IPS-15b (cell line): ENCODE measurements at regions not wholly inside any gene's neighbourhood (a gene's known extent, or its start where the extent isn't known, plus 50 kb on each side); places are given as distances from the start of the nearest gene placed in this dataset.

Experiments
- H3K27me3 ChIP-seq: one replicate; pipeline ENCODE4 v1.6.1; 2013; ENCODE audit warnings: low read length; ENCODE audit not compliant: control insufficient read depth, insufficient read depth
- H3K36me3 ChIP-seq: one replicate; pipeline ENCODE4 v1.6.1; 2013; ENCODE audit warnings: low read length; ENCODE audit not compliant: control insufficient read depth, insufficient read depth
- H3K4me1 ChIP-seq: one replicate; pipeline ENCODE4 v1.6.1; 2013; ENCODE audit warnings: mild to moderate bottlenecking, low read length; ENCODE audit not compliant: control insufficient read depth, insufficient read depth
- H3K4me3 ChIP-seq: one replicate; pipeline ENCODE4 v1.5.1; 2013; ENCODE audit warnings: low read depth, low read length
- H3K9ac ChIP-seq: one replicate; pipeline ENCODE4 v1.6.1; 2013; ENCODE audit warnings: low read depth, mild to moderate bottlenecking, low read length
- H3K9me3 ChIP-seq: one replicate; pipeline ENCODE4 v1.6.1; 2013; ENCODE audit warnings: mild to moderate bottlenecking, low read length; ENCODE audit not compliant: control insufficient read depth, insufficient read depth

GRCh38 chr3:127119693-127120464 lies 73.1 kb upstream of the PRR23E start:
- Histone ChIP-seq H3K4me3 (no peak overlapping the region), H3K4me1 (no peaks in the 10 kb centered on the region), H3K27me3 (no peaks in the 10 kb centered on the region), H3K36me3 (no peaks in the 10 kb centered on the region), H3K9ac (no peak overlapping the region), H3K9me3 (no peaks in the 10 kb centered on the region)

- Histone ChIP-seq H3K9ac (no peak overlapping the region), H3K4me1 (no peaks in the 10 kb centered on the region), H3K36me3 (no peaks in the 10 kb centered on the region), H3K27me3 (no peaks in the 10 kb centered on the region), H3K4me3 (no peak overlapping the region), H3K9me3 (no peaks in the 10 kb centered on the region)
Measured at GRCh38 chr3:127120851-127121647, 71.9 kb upstream of the PRR23E start.

- H3K4me3 ChIP-seq: no peak overlapping the region
- no peaks in the 10 kb centered on the region for H3K27me3 ChIP-seq
- no peaks in the 10 kb centered on the region for H3K4me1 ChIP-seq
- H3K9me3 ChIP-seq: no peaks in the 10 kb centered on the region
- H3K36me3 ChIP-seq: no peaks in the 10 kb centered on the region
- no peak overlapping the region for H3K9ac ChIP-seq
Measured at GRCh38 chr3:127121885-127122284, 71.0 kb upstream of the PRR23E start.

GRCh38 chr3:127123533-127123932 lies 69.4 kb upstream of the PRR23E start:
- Histone ChIP-seq H3K9ac (no peak overlapping the region), H3K4me1 (no peaks in the 10 kb centered on the region), H3K9me3 (no peaks in the 10 kb centered on the region), H3K4me3 (no peak overlapping the region), H3K27me3 (no peaks in the 10 kb centered on the region), H3K36me3 (no peaks in the 10 kb centered on the region)

- no peaks in the 10 kb centered on the region for H3K27me3 ChIP-seq
- H3K4me3 ChIP-seq: no peak overlapping the region
- H3K4me1 ChIP-seq: no peaks in the 10 kb centered on the region
- no peaks in the 10 kb centered on the region for H3K36me3 ChIP-seq
- H3K9ac ChIP-seq: no peak overlapping the region
- no peaks in the 10 kb centered on the region for H3K9me3 ChIP-seq
Measured at GRCh38 chr3:127124120-127124519, 68.8 kb upstream of the PRR23E start.

- H3K27me3 ChIP-seq: peaks cover 13% of the 10 kb centered on the region
- no peak overlapping the region for H3K9ac ChIP-seq
- peaks cover 11% of the 10 kb centered on the region for H3K4me1 ChIP-seq
- H3K36me3 ChIP-seq: no peaks in the 10 kb centered on the region
- H3K9me3 ChIP-seq: no peaks in the 10 kb centered on the region
- no peak overlapping the region for H3K4me3 ChIP-seq
Measured at GRCh38 chr3:127131424-127132170, 61.3 kb upstream of the PRR23E start.

GRCh38 chr3:127132876-127133275 lies 60.1 kb upstream of the PRR23E start:
- H3K9me3 ChIP-seq: no peaks in the 10 kb centered on the region
- peaks cover 11% of the 10 kb centered on the region for H3K4me1 ChIP-seq
- H3K36me3 ChIP-seq: no peaks in the 10 kb centered on the region
- H3K27me3 ChIP-seq: peaks cover 13% of the 10 kb centered on the region
- no peak overlapping the region for H3K4me3 ChIP-seq
- H3K9ac ChIP-seq: no peak overlapping the region

GRCh38 chr3:127133971-127134370 lies 59.0 kb upstream of the PRR23E start:
- Histone ChIP-seq H3K4me3 (no peak overlapping the region), H3K9me3 (no peaks in the 10 kb centered on the region), H3K9ac (no peak overlapping the region), H3K36me3 (no peaks in the 10 kb centered on the region), H3K4me1 (peaks cover 11% of the 10 kb centered on the region), H3K27me3 (peaks cover 13% of the 10 kb centered on the region)

GRCh38 chr3:127134466-127134865 lies 58.5 kb upstream of the PRR23E start:
- Histone ChIP-seq H3K9me3 (no peaks in the 10 kb centered on the region), H3K4me3 (no peak overlapping the region), H3K4me1 (peaks cover 11% of the 10 kb centered on the region), H3K27me3 (peaks cover 13% of the 10 kb centered on the region), H3K36me3 (no peaks in the 10 kb centered on the region), H3K9ac (no peak overlapping the region)

GRCh38 chr3:127134887-127135240 lies 58.1 kb upstream of the PRR23E start:
- H3K4me3 ChIP-seq: no peak overlapping the region
- H3K36me3 ChIP-seq: no peaks in the 10 kb centered on the region
- H3K9ac ChIP-seq: no peak overlapping the region
- peaks cover 11% of the 10 kb centered on the region for H3K4me1 ChIP-seq
- no peaks in the 10 kb centered on the region for H3K9me3 ChIP-seq
- H3K27me3 ChIP-seq: peaks cover 13% of the 10 kb centered on the region

GRCh38 chr3:127135241-127136023 lies 57.5 kb upstream of the PRR23E start:
- H3K9ac ChIP-seq: no peak overlapping the region
- no peak overlapping the region for H3K4me3 ChIP-seq

More at GRCh38 chr3:127135241-127136023, 57.5 kb upstream of the PRR23E start:
- H3K27me3 ChIP-seq: peaks cover 13% of the 10 kb centered on the region
- H3K36me3 ChIP-seq: no peaks in the 10 kb centered on the region
- H3K4me1 ChIP-seq: peaks cover 11% of the 10 kb centered on the region
- no peaks in the 10 kb centered on the region for H3K9me3 ChIP-seq
